ENCODE measurements at regions not wholly inside any gene's neighbourhood (a gene's known extent, or its start where the extent isn't known, plus 50 kb on each side); places are given as distances from the start of the nearest gene placed in this dataset.

DNA sequence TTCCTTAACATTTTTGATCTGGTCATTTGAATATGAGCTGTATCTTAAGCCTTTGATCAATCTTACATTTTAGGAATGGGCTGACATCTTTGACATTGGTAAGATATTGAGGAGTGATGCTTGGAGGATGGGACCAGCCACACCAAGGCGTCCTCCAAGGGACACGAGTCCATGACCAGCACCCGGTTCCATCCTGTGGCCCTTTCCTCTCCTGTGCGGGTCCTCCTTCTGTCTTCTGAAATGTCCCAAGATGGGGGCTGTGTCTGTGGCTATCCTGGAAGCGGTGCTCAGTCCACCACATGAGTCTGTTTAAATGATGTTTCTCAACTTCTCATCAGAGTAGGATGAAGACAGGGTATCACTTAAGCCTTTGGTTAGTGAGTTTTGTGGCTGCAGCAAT, 67.3 kb upstream of the SHH start:
- TF ChIP-seq, protein P1, sequence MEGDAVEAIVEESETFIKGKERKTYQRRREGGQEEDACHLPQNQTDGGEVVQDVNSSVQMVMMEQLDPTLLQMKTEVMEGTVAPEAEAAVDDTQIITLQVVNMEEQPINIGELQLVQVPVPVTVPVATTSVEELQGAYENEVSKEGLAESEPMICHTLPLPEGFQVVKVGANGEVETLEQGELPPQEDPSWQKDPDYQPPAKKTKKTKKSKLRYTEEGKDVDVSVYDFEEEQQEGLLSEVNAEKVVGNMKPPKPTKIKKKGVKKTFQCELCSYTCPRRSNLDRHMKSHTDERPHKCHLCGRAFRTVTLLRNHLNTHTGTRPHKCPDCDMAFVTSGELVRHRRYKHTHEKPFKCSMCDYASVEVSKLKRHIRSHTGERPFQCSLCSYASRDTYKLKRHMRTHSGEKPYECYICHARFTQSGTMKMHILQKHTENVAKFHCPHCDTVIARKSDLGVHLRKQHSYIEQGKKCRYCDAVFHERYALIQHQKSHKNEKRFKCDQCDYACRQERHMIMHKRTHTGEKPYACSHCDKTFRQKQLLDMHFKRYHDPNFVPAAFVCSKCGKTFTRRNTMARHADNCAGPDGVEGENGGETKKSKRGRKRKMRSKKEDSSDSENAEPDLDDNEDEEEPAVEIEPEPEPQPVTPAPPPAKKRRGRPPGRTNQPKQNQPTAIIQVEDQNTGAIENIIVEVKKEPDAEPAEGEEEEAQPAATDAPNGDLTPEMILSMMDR (IDR thresholded peaks at IDR 0.05; ENCODE audit: low read depth, low read length), result no peak
- no peak for DNase-seq
- no peaks in the 10 kb centered on the region for H3K9me3 ChIP-seq (ENCODE audit: severe bottlenecking)
- no peaks in the 10 kb centered on the region for H3K36me3 ChIP-seq
- no peak overlapping the region for H3K27ac ChIP-seq
- peaks cover 85% of the 10 kb centered on the region for H3K27me3 ChIP-seq (ENCODE audit: insufficient read depth, low read depth, severe bottlenecking)
- no peak overlapping the region for H3K4me3 ChIP-seq (ENCODE audit: low read depth, low read length)

- TF ChIP-seq, protein P1 (IDR thresholded peaks at IDR 0.05; ENCODE audit: low read depth, low read length), result no peak
- Histone ChIP-seq H3K4me3 (ENCODE audit: low read depth, low read length) (no peak overlapping the region), H3K27ac (no peak overlapping the region), H3K27me3 (ENCODE audit: insufficient read depth, low read depth, severe bottlenecking) (peaks cover 86% of the 10 kb centered on the region), H3K36me3 (no peaks in the 10 kb centered on the region), H3K9me3 (ENCODE audit: severe bottlenecking) (no peaks in the 10 kb centered on the region)
- DNase-seq, result no peak
Measured at GRCh38 chr7:155878674-155879073, 66.4 kb upstream of the SHH start.

- Histone ChIP-seq H3K27ac (no peak overlapping the region), H3K36me3 (no peaks in the 10 kb centered on the region), H3K27me3 (ENCODE audit: insufficient read depth, low read depth, severe bottlenecking) (peaks cover 87% of the 10 kb centered on the region), H3K9me3 (ENCODE audit: severe bottlenecking) (no peaks in the 10 kb centered on the region), H3K4me3 (ENCODE audit: low read depth, low read length) (no peak overlapping the region)
- TF ChIP-seq, protein P1 (IDR thresholded peaks at IDR 0.05; ENCODE audit: low read depth, low read length), result no peak
- no peak for DNase-seq
Measured at GRCh38 chr7:155878250-155878649, 66.0 kb upstream of the SHH start.

GRCh38 chr7:155877167-155877566, 64.9 kb upstream of the SHH start:
- Histone ChIP-seq H3K27me3 (ENCODE audit: insufficient read depth, low read depth, severe bottlenecking) (peaks cover 87% of the 10 kb centered on the region), H3K27ac (no peak overlapping the region), H3K9me3 (ENCODE audit: severe bottlenecking) (no peaks in the 10 kb centered on the region), H3K4me3 (ENCODE audit: low read depth, low read length) (no peak overlapping the region), H3K36me3 (no peaks in the 10 kb centered on the region)
- DNase-seq, result no peak
- TF ChIP-seq, protein P1 (IDR thresholded peaks at IDR 0.05; ENCODE audit: low read depth, low read length), result no peak

GRCh38 chr7:155874411-155874810, 62.1 kb upstream of the SHH start:
- TF ChIP-seq, protein P1 (IDR thresholded peaks at IDR 0.05; ENCODE audit: low read depth, low read length), result no peak
- Histone ChIP-seq H3K9me3 (ENCODE audit: severe bottlenecking) (no peaks in the 10 kb centered on the region), H3K36me3 (no peaks in the 10 kb centered on the region), H3K4me3 (ENCODE audit: low read depth, low read length) (no peak overlapping the region), H3K27ac (no peak overlapping the region), H3K27me3 (ENCODE audit: insufficient read depth, low read depth, severe bottlenecking) (peaks cover 87% of the 10 kb centered on the region)
- no peak for DNase-seq

DNA sequence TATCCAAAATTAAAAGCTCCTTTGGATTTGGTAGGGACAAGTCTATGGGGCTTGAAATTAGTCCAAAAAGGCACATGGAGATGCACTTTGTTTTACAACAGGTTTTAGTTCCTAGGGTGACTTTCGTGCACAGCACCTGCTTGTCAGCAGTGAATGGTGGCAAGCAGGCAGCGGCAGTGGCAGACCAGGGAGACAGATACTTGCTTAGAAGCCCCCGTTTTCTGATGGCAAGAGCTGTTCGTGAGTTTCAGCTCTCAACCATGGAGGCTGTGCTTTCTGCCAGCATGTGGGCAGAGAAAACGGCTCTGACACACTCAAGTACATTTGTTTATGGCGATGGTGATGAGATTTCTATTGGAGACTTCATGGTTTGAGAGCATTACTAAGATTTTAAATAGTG, 61.7 kb upstream of the SHH start:
- no peak for DNase-seq
- TF ChIP-seq, protein P1 (IDR thresholded peaks at IDR 0.05; ENCODE audit: low read depth, low read length), result no peak
- Histone ChIP-seq H3K4me3 (ENCODE audit: low read depth, low read length) (no peak overlapping the region), H3K9me3 (ENCODE audit: severe bottlenecking) (no peaks in the 10 kb centered on the region), H3K27me3 (ENCODE audit: insufficient read depth, low read depth, severe bottlenecking) (peaks cover 87% of the 10 kb centered on the region), H3K27ac (no peak overlapping the region), H3K36me3 (no peaks in the 10 kb centered on the region)
